Stimulated activated CD4-positive, alpha-beta T cell treated with anti-CD3 and anti-CD28 coated beads, Interleukin-4, amount 100 ng/mL, for 48 hours (primary cell): ENCODE measurements at regions not wholly inside any gene's neighbourhood (a gene's known extent, or its start where the extent isn't known, plus 50 kb on each side); places are given as distances from the start of the nearest gene placed in this dataset.

Experiments used
- DNase-seq, 2 donors: peaks; one replicate each; pipeline ENCODE4 v3.0.0-alpha.2; 2020; ENCODE audit warnings: low read depth in 2 of 2

DNA sequence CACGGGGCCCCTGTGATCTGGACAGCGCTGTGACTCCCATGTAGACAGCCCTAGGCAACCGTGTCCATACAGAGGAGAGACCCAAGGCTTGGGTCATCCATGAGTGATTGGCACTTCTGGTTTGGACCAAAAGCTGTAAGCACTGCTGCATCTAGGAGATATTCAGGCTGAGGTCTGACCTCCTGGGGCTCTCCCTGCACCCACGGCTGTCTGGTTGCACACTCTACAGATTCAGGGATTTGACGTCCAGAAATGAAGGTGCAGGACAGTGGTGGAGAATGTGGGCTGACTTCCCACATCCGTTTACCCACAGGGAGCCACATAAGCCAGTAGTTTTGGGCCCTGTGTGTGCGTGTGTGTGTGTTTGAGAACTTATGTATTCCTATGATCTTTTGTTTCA, 76.2 kb upstream of the ARHGEF7 start:
- DNase-seq: no peak

DNA sequence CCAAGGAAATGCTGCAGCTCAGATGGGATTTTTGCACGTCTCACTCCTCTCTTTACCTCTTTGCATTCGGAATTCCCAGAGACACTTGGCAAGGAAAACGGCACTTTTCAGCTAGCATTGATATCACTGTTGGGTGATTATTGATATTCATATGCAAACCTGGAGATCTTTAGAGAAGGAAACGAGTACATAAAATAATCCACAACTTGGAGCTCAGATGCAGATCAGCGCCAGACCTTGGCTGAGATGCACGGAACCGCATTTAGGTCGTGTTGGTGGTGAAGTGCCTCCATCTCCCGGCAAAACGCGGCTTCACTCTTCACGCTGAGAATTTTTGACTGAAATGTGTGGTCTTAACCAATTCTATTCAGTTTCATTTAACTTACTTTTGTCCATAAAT, 77.2 kb upstream of the ARHGEF7 start:
- DNase-seq: no peak

DNA sequence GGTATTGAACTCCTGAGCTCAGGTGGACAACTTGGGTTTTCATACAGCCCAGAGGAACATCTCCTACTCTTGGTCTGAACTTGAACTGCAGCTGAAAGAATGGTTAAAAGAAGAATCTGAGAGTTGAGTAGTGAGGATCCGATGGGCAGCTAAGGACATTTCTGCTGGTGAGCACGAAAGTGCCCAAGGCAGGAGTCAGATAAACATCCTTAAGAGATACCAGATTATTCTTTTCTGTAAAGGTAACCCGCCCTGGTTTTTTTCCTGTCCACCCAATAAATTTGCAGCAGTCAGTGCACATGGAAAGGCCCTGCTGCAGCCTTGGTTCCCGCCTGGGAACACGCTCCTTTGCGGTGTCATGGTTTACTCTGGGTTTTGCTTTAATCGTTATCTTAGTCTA, 78.4 kb upstream of the ARHGEF7 start:
- DNase-seq: no peak

DNA sequence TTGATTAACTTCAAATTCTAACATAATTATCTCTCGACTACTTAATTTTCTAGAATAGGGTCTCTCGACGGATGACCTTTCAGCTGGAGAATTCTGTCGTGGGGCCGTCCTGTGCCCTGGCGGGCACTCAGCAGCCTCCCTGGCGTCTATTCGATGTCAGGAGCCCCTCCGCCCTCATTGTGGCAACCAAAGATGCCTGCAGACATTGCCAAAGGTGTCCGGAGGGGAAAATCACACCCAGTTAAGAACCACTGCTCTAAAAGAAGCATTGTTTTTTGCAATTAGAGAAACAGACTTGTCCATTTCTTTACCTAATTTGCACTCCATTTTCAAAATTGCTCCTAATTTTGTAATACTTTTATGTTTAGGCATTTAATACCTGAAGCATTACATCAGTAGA, 79.2 kb upstream of the ARHGEF7 start:
- no peak for DNase-seq

DNA sequence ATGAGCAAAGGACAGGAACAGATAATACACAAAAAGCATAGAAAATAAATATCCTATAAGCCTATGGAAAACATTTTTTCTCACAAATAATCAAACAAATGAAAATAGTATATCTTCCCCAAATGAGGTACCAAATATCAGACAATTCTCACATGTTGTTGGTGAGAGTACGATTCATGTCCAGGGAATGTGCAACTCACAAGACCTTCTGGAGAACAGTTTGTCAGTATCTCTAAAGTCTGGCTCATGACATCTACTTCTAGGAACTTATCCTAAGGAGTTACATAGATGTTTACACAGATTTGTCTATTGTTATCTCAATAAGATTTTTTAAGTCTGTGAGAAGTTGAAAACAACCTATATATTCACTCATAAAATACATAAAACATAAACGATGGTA, 80.3 kb upstream of the ARHGEF7 start:
- no peak for DNase-seq

DNA sequence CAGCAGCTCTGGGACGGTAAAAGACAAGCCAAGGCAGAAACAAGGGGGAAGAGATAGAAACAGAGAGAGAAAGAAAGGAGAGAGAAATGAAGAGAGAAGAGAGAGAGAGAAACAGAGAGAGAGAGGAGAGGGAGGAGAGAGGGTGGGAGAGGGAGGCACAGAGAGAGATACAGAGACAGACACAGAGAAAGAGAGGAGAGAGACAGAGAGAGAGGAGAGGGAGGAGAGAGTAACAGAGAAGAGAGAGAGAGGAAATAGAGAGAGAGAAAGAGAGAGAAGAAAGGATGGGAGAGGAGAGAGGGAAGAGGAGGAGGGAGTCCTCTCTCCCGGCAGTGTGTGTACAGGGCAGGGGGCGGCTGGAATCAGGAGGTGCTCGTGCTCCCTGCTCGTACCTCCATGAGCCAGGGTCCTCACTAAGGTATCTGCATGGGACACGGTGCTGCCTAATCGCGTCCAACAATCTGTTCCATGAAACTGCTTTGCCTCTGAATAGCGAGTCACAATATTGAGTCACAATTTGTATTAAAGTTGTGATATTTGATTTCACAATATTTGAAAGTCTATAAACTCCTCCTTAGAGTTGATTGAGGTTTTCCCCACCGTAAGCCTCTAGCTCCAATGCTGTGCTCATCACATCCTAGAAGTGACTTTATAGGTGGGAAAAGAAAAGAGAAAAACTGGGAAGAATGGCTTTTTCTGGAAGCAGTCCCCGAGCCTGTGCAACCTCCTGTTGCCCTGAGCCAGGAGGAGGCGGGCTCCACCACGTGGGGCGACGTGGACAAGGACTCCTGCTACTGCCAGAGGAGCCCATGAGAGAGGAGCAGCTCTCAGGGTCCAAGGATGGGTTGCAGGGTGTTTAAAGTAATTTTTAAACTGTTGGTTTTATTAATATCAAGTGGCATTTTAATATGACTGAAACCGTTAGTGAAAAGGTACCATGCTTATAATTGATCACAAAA, 81.7 kb upstream of the ARHGEF7 start:
- DNase-seq: no peak

DNA sequence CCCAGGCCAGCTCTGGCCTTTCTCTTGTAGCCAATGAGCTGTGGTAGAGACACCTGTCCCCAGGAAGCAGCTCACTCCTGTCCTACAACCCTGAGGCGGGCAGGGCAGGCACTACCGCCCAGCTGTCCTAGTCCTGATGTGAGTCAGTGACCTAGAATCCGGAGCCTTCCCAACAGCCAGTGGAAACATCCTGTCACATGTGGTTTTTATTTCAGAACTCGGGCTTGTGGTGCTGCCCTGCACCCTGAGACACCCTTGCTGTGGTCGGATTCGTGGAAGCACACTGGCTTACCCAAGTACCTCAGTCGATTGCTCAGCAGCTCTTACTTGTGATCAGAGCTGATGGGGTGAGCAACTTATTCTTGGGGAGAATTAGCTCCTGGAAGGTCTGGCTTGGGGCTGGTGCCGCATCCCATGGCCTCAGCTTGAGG, 83.6 kb upstream of the ARHGEF7 start:
- peak in 1 of 2 donors; percentile 22 for DNase-seq

DNA sequence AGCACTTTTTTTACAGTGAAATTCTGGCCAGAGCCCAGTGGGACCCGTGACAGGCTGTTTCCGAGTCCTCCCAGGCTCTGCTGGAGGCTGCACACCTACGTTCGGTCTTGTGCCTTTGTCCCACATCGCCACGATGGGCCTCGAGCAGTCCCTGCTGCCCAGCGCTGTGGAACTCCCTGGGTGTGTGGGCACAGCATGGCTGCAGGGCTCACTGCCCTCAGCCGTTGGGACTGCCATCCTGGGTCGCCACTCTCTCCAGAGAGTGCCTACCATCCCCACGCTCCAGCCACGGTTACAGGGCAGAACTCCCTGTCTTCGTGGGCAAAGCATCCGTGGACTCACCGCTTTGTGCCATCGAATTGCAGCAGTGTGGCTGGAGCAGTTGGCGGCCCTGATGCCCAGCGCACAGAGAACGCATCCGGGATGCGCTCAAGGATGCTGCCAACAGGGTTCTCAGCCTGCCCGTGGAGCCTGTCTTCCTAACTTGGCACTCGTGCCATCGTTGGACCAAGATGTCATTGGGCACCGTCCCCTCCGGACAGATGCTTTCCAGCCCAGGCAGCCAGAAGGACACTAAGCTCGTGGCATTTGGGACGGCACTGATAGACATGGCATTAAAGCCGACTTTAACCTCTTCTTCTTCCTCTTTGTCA, 85.0 kb upstream of the ARHGEF7 start:
- no peak for DNase-seq

DNA sequence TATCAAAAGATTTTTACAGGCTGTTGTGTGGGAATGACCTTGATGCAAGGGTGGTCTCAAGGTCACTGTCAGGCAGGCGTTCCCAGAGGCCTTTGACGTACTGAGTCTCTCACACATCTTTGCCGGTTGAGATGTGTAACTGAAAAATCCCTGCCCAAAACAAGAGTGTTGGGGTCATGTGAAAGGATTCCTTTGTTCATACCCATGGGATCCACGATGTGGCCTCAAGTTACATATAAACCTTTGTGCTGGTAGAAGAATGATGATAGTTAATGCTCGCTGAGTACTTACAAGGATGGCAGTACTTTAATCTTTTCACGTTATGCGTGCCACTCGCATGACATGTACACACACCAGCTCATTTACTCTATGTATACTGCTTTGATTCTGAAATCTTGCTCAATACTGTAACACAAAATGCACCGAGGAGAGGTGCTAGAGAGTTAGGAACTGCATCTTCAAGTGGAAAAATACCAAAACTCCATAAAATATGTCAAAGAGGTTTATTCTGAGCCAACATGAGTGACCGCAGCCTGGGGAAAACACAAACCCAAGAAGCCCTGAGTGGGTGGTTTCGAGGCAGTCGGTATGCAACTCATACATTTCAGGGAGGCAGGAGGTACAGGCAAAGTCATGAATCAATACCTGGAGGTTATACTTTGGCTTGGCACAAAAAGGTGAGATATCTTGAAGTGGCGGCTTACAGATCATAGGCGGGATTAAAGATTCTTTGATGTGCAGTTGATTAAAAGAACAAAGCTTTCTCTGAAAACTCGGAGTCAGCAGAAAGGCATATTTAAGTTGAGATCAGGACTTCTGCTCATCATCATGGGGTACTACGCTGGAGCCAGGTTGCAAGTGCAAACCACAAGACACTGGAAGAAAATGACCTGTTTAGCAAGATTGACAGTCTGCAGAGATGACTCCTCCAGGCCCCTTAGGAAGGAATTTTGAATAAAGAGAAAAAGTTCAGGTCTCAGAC, 87.4 kb upstream of the ARHGEF7 start:
- DNase-seq: no peak

DNA sequence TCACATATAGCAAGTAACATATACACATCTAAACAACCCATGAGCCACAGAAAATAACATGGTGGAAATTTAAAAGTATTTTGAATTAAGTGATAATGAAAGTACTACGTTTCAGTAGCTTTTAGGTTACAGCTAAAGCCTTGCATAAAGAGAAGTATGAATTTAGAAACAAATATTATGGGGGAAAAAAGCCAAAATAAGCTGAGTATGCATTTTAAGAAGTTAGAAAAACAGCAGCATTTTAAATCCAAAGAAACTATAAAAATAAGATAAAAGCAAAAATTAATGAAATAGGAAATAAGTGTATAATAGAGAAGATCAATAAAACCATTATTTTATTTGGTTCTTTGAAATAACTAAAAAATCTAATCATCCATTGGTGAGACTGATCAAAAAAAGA, 89.8 kb upstream of the ARHGEF7 start:
- DNase-seq: no peak

DNA sequence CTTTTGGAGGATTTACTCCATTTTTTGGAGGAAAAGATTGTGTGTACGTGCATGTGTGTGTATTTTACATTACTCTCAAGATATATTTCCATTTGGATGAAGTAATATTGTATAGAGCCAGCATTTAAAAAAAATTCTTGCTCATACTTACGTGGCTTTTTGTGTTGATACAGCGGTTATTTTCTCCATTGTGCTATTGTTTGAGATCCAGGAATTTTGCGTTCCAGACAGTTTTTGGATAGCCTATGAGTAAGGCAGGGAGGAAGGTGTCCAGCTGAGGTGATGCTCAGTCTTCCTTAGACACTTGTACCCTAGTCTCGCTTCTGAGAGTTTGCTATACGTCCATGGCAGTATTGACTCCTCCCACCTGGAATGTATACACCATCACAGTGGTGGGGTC, 92.2 kb upstream of the ARHGEF7 start:
- no peak for DNase-seq

DNA sequence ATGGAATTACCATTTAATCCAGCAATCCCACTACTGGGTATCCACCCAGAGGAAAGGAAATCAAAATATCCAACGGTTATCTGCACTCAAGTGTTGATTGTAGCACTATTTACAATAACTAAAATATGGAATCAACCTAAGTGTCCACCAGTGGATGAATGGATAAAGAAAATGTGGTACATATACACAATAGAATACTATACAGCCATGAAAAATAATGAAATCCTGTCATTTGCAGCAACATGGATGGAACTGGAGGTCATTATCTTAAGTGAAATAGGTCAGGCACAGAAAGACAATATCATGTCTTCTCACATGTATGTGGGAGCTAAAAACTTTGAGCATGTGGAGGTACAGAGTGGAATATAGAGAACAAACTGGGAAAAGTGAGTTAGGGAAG, 92.9 kb upstream of the ARHGEF7 start:
- no peak for DNase-seq

DNA sequence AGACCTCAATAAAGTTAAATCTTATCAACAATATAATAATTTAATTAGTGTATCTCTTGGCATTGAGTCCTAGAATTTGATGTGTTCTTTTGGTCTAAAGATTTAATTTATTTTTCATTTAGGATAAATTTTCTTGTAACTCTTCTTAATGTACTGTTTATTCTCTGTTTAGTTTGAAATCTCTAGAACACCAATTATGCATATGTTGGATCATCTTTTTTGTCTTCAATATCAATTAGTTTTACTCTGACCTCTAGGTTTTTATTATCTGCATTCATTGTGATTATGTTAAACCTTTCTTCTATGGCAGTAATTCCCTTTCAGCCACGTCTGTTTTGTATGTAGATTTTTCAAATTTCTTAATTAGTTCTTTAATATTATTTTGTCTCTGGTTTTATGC, 93.8 kb upstream of the ARHGEF7 start:
- no peak for DNase-seq

DNA sequence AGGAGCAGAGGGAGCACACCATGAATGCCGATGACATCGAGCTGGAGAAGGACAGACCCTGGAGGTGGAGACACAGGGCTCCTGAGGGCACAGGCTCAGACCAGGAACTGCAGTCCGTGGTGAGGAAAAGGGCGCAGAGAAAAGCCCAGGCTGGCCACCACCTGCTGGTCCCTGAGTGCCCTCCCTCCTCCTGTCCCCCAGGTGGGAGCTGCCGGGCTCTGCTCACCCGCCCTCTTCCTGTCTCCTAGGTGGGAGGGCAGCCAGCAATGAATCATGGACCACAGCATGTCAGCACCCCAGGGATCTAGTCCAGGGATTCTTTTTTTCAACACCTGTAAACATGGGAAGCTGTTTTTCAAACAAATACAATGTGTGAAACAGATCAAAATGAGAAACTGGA, 94.6 kb upstream of the ARHGEF7 start:
- no peak for DNase-seq

DNA sequence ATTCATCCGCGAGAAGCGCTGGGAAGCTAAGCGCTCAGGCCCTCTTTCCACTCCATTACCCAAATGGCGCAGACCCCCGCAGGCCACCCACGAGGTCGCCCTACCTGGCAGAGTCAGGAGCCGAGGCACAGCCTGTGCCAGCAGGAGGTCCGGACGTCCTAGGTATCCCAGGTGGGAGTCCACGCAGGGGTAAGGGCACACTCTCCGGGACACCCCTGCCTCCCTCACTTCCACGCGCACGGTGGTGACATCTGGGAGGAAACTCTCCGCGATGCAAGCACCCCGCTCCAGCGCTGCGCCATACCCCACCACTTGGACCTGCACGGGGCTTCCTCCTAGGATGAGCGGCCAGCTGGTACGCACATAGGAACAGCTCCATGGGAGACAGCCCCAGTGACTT, 95.1 kb upstream of the ARHGEF7 start:
- DNase-seq: no peak

DNA sequence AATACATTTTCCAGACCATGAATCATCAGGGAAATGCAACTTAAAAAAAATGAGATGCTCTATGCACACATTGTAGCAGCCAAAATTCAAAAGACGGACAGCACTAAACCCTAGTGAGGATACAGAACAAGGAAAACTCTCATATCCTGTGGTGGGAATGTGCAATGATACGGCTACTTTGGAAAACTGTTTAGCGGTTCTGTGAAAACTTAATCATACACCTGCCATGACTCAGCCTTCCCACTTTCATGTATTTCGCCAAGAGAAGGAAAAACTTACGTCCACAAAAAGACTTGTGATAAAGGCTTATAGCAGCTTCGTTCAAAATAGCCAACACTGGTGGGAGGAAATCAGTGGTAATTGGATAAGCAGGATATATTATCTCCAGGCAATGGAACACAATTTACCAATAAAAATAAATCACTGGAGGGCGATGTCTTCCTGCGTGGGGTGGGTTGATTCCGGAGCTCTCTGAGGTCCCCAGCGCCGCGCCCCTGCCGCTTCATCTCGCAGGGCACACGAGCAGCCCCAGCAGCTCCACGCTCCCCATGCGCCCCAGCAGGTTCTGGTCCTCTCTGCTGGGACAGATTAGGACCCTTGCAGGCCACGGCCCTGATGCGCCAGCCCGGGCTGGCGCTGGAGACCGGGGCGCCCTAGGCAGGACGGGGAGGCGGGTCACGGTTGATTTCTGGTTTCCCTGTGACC, 97.2 kb upstream of the ARHGEF7 start:
- DNase-seq: no peak

DNA sequence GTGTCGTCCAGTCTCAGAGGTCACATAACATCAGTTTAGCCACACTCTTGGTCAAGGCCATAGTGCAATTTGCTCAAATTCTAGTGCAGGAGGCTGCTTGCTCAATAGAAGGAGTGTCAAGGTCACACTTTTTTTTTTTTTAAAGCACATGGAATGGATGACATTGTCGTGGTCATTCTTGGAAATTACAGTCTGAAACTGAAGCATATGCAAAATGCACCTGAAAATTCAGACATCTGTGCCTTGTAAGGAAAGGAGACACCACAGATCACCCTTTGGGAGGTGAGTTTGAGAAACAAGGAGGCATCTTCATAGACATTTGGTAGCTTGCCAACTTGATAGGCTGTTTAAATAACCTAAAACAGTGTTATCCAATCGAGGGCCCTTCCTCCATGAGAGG, 98.3 kb upstream of the ANKRD10 start:
- no peak for DNase-seq

DNA sequence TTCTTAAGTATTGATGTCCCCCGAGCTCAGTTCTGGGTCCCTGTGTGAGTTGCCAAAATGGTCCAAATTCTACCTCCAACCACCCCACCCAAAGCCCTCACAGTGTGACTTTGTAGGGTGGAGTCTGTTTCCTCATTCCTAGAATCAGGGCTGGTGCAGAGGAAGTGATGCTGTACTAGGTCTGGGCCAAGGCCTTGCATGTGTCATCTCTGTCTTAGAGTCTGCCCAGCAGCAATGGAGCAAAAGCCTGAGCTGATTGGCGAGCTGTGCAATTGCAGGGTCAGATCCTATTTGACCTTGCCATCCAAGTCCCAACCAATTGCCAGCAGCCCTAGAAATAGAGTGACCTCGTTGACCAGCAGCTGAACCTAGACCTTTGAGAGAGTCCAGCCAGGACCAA, 97.0 kb upstream of the ANKRD10 start:
- no peak for DNase-seq

DNA sequence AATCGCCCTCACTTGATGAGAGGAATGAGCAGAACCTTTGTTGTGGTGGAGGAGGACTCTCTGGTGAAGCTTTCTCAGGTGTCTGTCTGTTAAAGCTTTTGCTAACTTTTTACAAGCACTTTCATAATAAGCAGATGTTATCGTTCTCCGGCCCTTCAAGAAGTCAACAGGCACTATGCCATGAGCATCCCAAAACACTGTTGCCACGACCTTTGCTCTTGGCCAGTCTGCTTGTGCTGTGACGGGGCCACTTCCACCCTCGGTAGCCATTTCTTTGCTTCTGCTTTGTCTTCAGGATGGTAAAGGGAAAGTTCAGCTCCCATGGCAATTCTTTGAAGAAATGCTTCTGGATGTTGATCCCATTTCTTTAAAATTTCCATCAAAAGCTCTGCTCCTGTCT, 93.5 kb upstream of the ANKRD10 start:
- no peak for DNase-seq

DNA sequence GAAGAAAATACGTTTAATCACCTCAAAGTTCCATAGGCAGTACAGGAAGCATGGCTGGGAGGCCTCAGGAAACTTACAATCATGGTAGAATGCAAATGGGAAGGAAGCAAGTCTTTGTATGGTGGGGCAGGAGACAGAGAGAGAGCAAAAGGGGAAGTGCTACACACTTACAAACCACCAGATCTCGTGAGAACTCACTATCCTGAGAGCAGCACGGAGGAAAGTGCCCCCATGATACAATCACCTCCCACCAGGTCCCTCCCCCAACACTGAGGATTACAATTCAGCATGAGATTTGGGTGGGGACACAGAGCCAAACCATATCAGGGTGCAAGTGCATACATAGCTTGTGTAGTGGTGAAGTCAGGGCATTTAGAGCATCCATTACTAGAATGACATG, 92.3 kb upstream of the ANKRD10 start:
- DNase-seq: no peak

DNA sequence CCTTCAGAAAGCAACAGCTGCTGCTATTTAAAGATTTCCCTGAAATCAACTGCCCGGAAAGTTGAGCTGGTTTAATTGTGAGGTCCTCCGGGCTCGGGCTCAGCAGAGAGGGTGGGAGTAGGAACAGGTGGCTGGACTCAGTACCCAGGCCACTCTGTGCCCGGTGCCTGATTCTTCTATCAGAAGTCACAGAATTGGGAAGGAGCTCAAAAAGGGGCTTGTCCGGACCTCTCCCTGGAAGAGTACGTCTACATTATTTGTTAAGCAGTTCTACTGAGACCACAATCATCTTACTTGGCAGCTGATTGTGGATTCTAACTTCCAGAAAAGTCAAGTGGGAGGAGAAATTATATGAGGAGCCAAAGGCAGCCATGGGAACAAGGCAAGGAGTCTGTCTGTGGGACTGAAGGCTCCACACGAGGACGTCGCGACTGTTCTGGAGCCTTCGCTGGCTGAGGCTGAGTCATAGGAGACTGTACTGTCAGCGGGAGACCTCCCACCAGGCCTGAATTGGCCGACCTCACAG, 91.7 kb upstream of the ANKRD10 start:
- no peak for DNase-seq
